Kidney epithelial cell (primary cell): ENCODE measurements at regions not wholly inside any gene's neighbourhood (a gene's known extent, or its start where the extent isn't known, plus 50 kb on each side); places are given as distances from the start of the nearest gene placed in this dataset.

ENCODE experiments used
- DNase-seq: peaks from one replicate; pipeline ENCODE4 v3.0.0-alpha.2; 2010; ENCODE audit warnings: low read depth
- H3K27me3 ChIP-seq: 2 replicates; pipeline ENCODE4 v1.6.0; 2011; ENCODE audit warnings: low read length; ENCODE audit not compliant: control insufficient read depth, insufficient read depth
- H3K36me3 ChIP-seq: 2 replicates; pipeline ENCODE4 v1.5.1; 2011; ENCODE audit warnings: low read length; ENCODE audit not compliant: control insufficient read depth, insufficient read depth
- H3K4me3 ChIP-seq: 2 replicates; pipeline ENCODE4 v1.5.1; 2011; ENCODE audit warnings: low read depth, mild to moderate bottlenecking, control low read depth, low read length
- TF ChIP-seq, protein P1 (sequence below): IDR thresholded peaks from 2 replicates; pipeline ENCODE4 v1.5.1; 2011; ENCODE audit warnings: mild to moderate bottlenecking, moderate library complexity, low read length, control low read depth, inconsistent platforms; ENCODE audit not compliant: insufficient read depth, poor library complexity, severe bottlenecking

- no peak for DNase-seq
- Histone ChIP-seq H3K4me3 (no peak overlapping the region), H3K36me3 (no peaks in the 10 kb centered on the region), H3K27me3 (no peaks in the 10 kb centered on the region)
- TF ChIP-seq, protein P1, sequence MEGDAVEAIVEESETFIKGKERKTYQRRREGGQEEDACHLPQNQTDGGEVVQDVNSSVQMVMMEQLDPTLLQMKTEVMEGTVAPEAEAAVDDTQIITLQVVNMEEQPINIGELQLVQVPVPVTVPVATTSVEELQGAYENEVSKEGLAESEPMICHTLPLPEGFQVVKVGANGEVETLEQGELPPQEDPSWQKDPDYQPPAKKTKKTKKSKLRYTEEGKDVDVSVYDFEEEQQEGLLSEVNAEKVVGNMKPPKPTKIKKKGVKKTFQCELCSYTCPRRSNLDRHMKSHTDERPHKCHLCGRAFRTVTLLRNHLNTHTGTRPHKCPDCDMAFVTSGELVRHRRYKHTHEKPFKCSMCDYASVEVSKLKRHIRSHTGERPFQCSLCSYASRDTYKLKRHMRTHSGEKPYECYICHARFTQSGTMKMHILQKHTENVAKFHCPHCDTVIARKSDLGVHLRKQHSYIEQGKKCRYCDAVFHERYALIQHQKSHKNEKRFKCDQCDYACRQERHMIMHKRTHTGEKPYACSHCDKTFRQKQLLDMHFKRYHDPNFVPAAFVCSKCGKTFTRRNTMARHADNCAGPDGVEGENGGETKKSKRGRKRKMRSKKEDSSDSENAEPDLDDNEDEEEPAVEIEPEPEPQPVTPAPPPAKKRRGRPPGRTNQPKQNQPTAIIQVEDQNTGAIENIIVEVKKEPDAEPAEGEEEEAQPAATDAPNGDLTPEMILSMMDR, result no peak
Observed at GRCh38 chr3:4030624-4031023, 231.4 kb downstream of the LRRN1 start.

- Histone ChIP-seq H3K27me3 (no peaks in the 10 kb centered on the region), H3K4me3 (no peak overlapping the region), H3K36me3 (no peaks in the 10 kb centered on the region)
- TF ChIP-seq, protein P1, result no peak
- DNase-seq, result no peak
Observed at GRCh38 chr3:4033296-4033695, 234.1 kb downstream of the LRRN1 start.

DNA sequence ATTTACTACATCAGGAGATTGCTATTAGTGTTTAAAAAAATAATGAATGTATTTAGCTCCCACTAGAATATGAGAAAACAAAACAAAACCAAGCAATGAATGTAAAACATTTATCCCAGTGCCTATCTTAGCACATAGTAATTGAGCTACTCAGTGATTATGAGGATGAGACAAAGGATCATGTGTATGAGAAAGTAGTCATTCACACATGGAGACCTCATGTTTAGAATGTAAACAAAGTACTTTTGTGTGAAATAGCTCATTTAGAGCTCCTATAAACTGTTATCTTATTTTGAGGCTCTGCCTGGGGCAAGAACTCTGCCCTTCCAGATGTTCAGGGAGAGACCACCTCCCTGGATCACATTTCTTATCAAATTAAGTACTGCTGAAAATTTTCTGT lies 236.8 kb downstream of the LRRN1 start:
- Histone ChIP-seq H3K36me3 (no peaks in the 10 kb centered on the region), H3K27me3 (no peaks in the 10 kb centered on the region), H3K4me3 (no peak overlapping the region)
- no peak for DNase-seq
- TF ChIP-seq, protein P1, result no peak

GRCh38 chr3:4038351-4038750 lies 239.1 kb downstream of the LRRN1 start:
- Histone ChIP-seq H3K4me3 (no peak overlapping the region), H3K36me3 (no peaks in the 10 kb centered on the region), H3K27me3 (no peaks in the 10 kb centered on the region)
- no peak for DNase-seq
- TF ChIP-seq, protein P1, result no peak

DNA sequence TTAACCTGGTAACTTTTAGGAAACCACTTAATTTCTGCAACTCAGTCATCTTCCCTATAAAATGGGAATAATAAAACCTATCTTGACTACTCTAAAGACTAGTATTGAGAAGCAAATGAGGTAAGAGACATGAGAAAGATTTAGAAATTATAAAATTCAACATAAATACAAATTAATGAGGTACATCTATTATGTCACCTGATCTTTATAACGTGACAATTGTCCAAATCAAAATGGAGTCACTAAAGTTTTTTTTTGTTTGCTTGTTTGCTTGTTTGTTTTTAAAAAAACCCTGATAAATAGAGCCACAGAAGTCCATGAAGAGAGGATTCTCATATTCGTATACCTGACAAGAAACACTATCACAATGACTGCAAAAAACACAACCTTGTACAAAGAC lies 242.8 kb downstream of the LRRN1 start:
- Histone ChIP-seq H3K4me3 (no peak overlapping the region), H3K36me3 (no peaks in the 10 kb centered on the region), H3K27me3 (no peaks in the 10 kb centered on the region)
- TF ChIP-seq, protein P1, result no peak
- no peak for DNase-seq

- no peaks in the 10 kb centered on the region for H3K27me3 ChIP-seq
- no peak overlapping the region for H3K4me3 ChIP-seq
- no peaks in the 10 kb centered on the region for H3K36me3 ChIP-seq
- TF ChIP-seq, protein P1, result no peak
- no peak for DNase-seq
Observed at GRCh38 chr3:4042869-4043268, 243.6 kb downstream of the LRRN1 start.
